ENCODE measurements at regions not wholly inside any gene's neighbourhood (a gene's known extent, or its start where the extent isn't known, plus 50 kb on each side); places are given as distances from the start of the nearest gene placed in this dataset.

DNA sequence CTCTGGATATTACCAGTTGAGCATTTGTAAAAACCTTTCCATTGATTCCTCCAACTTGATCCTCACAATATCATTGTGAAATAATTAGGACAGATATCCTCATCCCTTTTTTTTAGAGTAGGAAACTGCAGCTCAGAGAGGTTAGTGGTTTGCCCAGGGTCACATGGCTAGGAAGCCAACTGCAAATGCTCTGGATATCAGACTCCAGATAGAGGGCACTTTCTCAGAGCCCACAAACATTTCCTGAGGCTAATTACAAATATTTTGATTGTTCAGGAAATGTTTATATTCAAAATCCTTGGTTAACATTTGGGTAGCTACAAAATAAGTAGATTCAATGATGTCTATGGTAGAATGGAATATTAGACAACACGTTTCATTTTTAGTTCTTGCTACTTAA lies 154.8 kb upstream of the DPYD start:
- TF ChIP-seq POLR2A (IDR thresholded peaks at IDR 0.05) (no peak), EP300 (IDR thresholded peaks at IDR 0.05) (no peak)
- TF ChIP-seq, protein P1, sequence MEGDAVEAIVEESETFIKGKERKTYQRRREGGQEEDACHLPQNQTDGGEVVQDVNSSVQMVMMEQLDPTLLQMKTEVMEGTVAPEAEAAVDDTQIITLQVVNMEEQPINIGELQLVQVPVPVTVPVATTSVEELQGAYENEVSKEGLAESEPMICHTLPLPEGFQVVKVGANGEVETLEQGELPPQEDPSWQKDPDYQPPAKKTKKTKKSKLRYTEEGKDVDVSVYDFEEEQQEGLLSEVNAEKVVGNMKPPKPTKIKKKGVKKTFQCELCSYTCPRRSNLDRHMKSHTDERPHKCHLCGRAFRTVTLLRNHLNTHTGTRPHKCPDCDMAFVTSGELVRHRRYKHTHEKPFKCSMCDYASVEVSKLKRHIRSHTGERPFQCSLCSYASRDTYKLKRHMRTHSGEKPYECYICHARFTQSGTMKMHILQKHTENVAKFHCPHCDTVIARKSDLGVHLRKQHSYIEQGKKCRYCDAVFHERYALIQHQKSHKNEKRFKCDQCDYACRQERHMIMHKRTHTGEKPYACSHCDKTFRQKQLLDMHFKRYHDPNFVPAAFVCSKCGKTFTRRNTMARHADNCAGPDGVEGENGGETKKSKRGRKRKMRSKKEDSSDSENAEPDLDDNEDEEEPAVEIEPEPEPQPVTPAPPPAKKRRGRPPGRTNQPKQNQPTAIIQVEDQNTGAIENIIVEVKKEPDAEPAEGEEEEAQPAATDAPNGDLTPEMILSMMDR (IDR thresholded peaks at IDR 0.05), result no peak
- intact Hi-C loops (cut with DNase I), result no loop called here
- no peaks in the 10 kb centered on the region for H3K36me3 ChIP-seq
- H3K4me1 ChIP-seq (ENCODE audit: insufficient read depth), result no peaks in the 10 kb centered on the region
- no peak overlapping the region for H3K27ac ChIP-seq
- no peaks in the 10 kb centered on the region for H3K9me3 ChIP-seq
- DNase-seq, result no peak
- H3K27me3 ChIP-seq, result no peaks in the 10 kb centered on the region
- WGBS, 3 donors, result 75 to 88% (median 85%) methylated on average over 1 of the region's 1 CpG
- no peak overlapping the region for H3K4me3 ChIP-seq

DNA sequence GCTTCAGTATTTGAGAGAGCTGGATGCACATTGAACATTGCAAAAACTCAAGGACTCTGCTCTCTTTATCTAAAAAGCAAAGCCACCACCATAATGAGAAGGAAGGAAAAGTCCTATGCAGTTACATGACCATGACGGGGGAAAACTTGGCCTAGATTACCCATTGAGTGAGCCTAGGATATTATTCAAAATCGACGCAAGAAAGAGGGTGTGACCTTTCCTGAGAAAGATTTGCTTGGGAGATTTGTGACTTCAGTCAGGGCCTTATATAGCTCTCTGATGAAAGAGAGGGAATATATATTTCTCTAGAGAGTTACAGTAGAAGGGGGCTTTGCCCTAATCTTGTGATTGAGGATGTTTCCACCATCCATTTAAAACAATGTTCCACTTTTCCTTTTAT lies 153.0 kb upstream of the DPYD start:
- no peak for DNase-seq
- H3K4me1 ChIP-seq (ENCODE audit: insufficient read depth), result no peaks in the 10 kb centered on the region
- 82 to 86% (median 84%) methylated on average over 3 of the region's 3 CpGs for WGBS, 3 donors
- H3K27me3 ChIP-seq, result no peaks in the 10 kb centered on the region
- intact Hi-C loops (cut with DNase I), result no loop called here
- TF ChIP-seq, protein P1 (IDR thresholded peaks at IDR 0.05), result no peak
- TF ChIP-seq POLR2A (IDR thresholded peaks at IDR 0.05), result no peak
- no peak overlapping the region for H3K4me3 ChIP-seq
- H3K9me3 ChIP-seq, result no peaks in the 10 kb centered on the region
- no peaks in the 10 kb centered on the region for H3K36me3 ChIP-seq
- H3K27ac ChIP-seq, result no peak overlapping the region

DNA sequence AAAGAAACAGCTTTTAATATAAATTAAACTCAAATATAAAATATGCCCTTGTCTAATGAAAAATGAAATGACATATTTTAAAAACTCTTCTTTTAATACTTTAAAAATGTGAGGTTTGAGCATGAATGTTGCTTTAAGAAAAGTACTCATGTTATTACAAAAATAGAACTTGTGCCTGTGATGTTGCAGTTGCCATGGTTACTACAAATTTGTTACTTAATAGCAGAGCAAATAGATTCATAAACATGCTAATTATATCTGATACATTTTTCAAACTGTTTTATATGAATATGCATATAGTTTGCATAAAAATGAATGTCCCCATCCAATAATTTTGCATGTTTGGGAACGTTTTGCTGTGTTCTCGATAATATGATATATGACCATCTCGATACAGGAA lies 152.3 kb upstream of the DPYD start:
- Histone ChIP-seq H3K36me3 (no peaks in the 10 kb centered on the region), H3K9me3 (no peaks in the 10 kb centered on the region), H3K4me3 (no peak overlapping the region), H3K27me3 (no peaks in the 10 kb centered on the region), H3K4me1 (ENCODE audit: insufficient read depth) (no peaks in the 10 kb centered on the region), H3K27ac (no peak overlapping the region)
- WGBS, 3 donors, result 56 to 70% (median 64%) methylated on average over 3 of the region's 3 CpGs
- DNase-seq, result no peak
- TF ChIP-seq, protein P1 (IDR thresholded peaks at IDR 0.05), result no peak
- TF ChIP-seq EP300 (IDR thresholded peaks at IDR 0.05) (no peak), POLR2A (IDR thresholded peaks at IDR 0.05) (no peak)
- intact Hi-C loops (cut with DNase I), result no loop called here

DNA sequence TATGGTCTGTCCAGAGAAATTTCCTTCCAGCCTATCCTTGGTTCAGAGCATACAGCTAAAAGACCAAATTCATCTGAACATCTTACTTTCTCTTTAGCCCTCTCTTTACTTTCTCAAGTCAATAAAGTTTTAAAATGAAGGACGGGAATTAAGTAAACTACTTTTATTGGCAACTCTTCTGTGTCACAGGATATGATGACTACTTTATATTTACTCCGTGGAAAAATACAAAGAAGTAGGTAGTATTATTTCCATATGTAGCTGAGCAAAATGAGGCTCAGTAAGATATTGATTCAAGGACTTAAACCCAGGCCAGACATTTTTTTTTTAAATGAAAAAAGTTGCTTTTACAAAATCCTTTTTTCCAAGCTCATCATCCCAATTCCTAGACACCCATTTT lies 151.2 kb upstream of the DPYD start:
- H3K27me3 ChIP-seq, result no peaks in the 10 kb centered on the region
- H3K4me3 ChIP-seq, result no peak overlapping the region
- 11 to 40% (median 24%) methylated on average over 2 of the region's 2 CpGs for WGBS, 3 donors
- no peaks in the 10 kb centered on the region for H3K4me1 ChIP-seq (ENCODE audit: insufficient read depth)
- no peak for TF ChIP-seq EP300 (IDR thresholded peaks at IDR 0.05)
- TF ChIP-seq, protein P1 (IDR thresholded peaks at IDR 0.05), result no peak
- H3K9me3 ChIP-seq, result no peaks in the 10 kb centered on the region
- intact Hi-C loops (cut with DNase I), result no loop called here
- DNase-seq, result no peak
- no peak overlapping the region for H3K27ac ChIP-seq
- no peaks in the 10 kb centered on the region for H3K36me3 ChIP-seq

DNA sequence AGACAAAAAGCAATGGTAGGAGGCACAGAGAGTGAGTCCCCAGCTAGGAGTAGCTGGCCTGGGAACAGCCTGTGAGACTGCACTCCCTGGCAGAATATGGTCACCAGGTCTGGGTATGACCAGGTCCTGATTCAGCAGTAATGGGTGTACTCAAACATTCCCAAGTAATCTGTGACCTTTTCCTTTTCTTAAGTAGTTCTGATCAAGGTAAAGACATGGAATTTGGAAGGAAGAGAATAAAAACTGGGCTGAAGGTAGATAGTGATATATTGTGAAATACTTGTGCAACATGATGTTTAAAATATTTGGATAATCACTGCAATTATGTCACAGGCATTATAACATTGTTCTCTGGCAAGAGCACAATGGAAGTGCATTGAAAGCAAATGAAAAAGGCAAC lies 147.2 kb upstream of the DPYD start:
- no peak for TF ChIP-seq POLR2A (IDR thresholded peaks at IDR 0.05)
- TF ChIP-seq, protein P1 (IDR thresholded peaks at IDR 0.05), result no peak
- TF ChIP-seq EP300 (IDR thresholded peaks at IDR 0.05), result no peak
- intact Hi-C loops (cut with DNase I), result no loop called here
- Histone ChIP-seq H3K27ac (no peak overlapping the region), H3K36me3 (no peaks in the 10 kb centered on the region), H3K4me3 (no peak overlapping the region), H3K9me3 (no peaks in the 10 kb centered on the region), H3K4me1 (ENCODE audit: insufficient read depth) (no peaks in the 10 kb centered on the region), H3K27me3 (no peaks in the 10 kb centered on the region)
- DNase-seq, result no peak

Data from ovary (tissue), 7 donors.